NCI-H187 treated with DMSO at 0.1 percent for 48 hours (cell line): ENCODE measurements at regions not wholly inside any gene's neighbourhood (a gene's known extent, or its start where the extent isn't known, plus 50 kb on each side); places are given as distances from the start of the nearest gene placed in this dataset.
"Not testable (repeated sequence)": the region's sequence is repeated elsewhere in the genome, so short reads cannot be mapped to it uniquely, and the experiment has no call there.

Experiments
- DNase-seq: peaks from one replicate; lab custom pipeline; 2025; lab: John Stamatoyannopoulos, UW

DNA sequence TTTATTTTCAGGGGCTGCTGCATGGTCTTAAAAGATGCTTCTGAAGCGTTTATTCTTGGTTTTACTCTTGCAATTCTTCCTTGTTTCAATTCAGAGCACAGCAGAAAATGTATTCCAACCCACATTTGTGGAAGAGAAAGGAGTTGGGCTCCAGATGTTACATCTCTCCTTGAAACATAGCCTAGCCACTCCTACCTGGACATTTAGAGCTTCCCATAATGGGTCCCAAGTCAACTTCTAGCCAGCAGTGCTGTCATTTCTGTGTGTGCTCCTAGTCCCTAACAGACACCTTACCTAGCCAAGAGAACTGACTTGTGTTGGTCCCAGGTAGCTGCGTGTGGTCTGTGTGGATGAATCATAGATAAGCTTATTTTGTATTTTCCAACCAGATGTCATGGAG, 61.2 kb upstream of the ANKRD55 start:
- no peak for DNase-seq

GRCh38 chr5:56292874-56293273, 59.7 kb upstream of the ANKRD55 start:
- DNase-seq: not testable (repeated sequence)

DNA sequence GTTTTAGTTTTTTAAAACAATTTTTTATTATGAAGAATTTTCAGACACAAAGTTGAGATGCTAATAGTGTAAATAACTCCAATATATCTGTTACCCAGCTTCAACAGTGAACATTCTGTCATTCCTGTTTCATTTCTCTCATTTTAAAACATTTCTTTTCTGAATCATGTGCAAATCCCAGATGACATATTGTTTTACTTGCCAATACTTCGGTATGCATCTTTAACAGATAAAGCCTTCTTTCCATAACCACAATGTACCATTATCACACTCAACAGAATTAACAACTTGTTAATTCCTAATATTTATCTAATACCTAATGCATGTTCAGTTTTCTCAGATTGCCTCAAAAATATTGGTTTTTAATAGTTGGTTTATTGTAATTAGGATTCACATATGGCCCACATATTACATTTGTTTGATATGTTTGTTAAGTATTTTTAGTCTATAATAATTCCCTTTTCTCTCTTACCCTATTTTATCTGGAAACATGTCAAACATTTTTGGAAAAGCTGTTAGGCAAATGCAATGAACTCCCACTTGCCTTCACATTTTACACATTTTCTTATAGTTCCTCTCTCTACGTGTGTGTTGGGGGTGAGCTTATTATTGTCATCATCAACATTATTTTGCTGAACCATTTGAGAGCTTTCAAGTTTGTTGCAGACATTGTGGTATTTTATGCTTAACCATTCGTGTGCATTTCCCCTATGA, 58.7 kb upstream of the ANKRD55 start:
- DNase-seq: no peak

DNA sequence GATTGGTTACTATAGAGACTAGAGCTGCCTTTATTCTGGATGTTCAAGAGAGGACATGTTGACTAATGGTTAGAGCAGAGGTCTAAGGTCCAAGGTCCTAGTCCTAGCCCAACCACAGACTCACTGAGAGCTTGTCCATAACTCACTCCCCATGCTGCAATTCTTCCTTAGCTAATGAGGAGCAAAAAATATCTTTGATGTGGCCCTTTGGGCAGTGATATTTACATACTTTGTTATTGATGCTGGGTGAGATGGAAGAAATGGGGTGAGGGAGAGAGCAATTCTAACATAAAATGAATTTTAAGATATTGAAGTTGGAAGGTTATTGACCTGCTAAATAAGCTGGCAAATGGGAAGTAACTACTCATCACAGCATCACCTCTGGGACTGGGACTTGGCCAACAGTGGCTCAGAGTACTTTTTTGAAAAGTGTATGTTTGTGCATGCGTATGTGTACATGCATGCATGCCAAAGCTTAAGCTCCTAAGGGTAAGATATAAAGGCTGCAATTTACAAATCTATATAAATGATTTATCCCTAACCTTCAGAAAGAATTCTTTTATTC, 58.0 kb upstream of the ANKRD55 start:
- DNase-seq: no peak

DNA sequence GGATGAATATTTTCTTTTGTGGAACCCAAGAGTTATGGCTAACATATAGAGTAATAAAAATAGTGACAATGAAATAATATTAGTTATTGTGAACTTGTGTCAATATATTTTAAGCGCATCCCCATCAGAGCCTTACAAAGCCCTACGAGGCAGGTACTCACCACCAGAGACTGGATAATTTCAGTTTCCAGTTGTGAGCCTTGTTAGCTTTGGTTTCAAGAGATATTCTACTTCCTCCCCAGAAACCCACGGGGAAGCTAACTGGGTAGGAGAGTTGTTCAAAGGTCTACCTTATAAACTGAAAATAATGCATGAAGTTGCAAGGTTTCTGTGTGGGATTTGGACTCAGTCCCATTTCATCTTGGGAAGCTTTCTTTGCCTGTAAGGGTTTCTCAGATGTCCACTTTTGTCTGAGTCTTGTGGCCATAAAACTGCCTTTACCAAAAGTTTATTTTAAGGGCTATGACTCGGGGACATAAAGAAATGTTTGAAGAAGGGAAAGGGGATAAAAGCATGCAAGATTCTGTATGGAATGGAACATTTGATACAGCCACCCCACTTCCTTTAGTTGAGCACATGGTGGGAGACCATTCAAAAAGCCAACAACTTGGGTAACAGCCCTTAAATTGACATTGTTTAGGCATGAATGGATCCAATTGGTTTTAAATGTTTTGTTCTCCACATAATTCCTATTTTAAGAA, 57.4 kb upstream of the ANKRD55 start:
- DNase-seq: no peak

- no peak for DNase-seq
Observed at GRCh38 chr5:56289602-56289987, 56.5 kb upstream of the ANKRD55 start.

- no peak for DNase-seq
Observed at GRCh38 chr5:56288873-56289601, 55.9 kb upstream of the ANKRD55 start.

GRCh38 chr5:56286015-56286884, 53.1 kb upstream of the ANKRD55 start:
- no peak for DNase-seq

DNA sequence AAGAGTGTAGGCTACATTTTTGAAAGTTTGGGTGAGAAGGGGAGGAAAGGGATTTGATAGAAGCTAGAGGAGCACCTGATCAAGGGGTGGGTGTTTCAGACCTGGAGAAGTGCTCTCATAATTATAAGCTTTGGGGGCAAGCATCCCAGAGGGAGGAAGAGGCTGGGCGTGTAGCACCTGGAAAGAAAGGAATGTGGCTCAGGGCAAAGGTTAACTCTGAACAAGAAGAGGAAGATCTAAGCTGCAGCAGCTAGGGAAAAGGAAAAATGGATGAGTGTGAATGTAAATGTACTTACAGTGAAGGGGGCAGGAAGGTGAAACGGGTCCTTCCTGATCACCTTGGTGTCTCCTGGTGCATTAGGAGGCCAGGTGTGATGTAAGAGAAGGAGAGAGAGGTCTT, 49.8 kb upstream of the ANKRD55 start:
- no peak for DNase-seq
